HL-60 (cell line): ENCODE measurements at regions not wholly inside any gene's neighbourhood (a gene's known extent, or its start where the extent isn't known, plus 50 kb on each side); places are given as distances from the start of the nearest gene placed in this dataset.

ENCODE experiments used
- POLR2AphosphoS5 ChIP-seq: IDR thresholded peaks from 2 replicates; pipeline ENCODE4 v1.6.1; 2012; ENCODE audit warnings: low read depth
- TF ChIP-seq, protein P1 (sequence below): IDR thresholded peaks from one replicate; pipeline ENCODE4 v1.5.1; 2011; ENCODE audit warnings: low read length, control low read depth, inconsistent platforms; ENCODE audit not compliant: insufficient read depth
- TF ChIP-seq, protein P2 (sequence below): IDR thresholded peaks from 2 replicates; pipeline ENCODE4 v1.6.1; 2012; ENCODE audit warnings: low read depth; ENCODE audit not compliant: insufficient replicate concordance

DNA sequence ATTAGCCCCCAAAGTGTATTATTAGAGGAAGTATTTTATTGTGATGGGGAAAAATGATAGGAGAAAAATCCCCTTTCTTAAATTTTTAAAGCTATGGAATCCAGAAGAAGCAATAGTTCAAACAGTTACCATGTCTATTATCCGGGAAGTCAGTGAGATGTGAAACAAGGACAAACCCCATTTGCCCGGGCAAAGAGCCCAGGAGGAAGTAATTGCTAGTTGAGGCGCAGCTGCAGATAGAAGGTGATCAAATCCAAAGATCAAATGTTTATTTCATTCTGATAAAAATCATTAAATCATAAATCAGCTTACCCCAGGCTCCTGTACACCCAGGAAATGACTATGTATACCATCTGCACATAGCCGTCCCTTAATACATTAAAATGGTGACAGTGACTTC is 204.0 kb upstream of the CRBN start:
- TF ChIP-seq, protein P1, sequence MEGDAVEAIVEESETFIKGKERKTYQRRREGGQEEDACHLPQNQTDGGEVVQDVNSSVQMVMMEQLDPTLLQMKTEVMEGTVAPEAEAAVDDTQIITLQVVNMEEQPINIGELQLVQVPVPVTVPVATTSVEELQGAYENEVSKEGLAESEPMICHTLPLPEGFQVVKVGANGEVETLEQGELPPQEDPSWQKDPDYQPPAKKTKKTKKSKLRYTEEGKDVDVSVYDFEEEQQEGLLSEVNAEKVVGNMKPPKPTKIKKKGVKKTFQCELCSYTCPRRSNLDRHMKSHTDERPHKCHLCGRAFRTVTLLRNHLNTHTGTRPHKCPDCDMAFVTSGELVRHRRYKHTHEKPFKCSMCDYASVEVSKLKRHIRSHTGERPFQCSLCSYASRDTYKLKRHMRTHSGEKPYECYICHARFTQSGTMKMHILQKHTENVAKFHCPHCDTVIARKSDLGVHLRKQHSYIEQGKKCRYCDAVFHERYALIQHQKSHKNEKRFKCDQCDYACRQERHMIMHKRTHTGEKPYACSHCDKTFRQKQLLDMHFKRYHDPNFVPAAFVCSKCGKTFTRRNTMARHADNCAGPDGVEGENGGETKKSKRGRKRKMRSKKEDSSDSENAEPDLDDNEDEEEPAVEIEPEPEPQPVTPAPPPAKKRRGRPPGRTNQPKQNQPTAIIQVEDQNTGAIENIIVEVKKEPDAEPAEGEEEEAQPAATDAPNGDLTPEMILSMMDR: no peak
- no peak for TF ChIP-seq POLR2AphosphoS5
- TF ChIP-seq, protein P2, sequence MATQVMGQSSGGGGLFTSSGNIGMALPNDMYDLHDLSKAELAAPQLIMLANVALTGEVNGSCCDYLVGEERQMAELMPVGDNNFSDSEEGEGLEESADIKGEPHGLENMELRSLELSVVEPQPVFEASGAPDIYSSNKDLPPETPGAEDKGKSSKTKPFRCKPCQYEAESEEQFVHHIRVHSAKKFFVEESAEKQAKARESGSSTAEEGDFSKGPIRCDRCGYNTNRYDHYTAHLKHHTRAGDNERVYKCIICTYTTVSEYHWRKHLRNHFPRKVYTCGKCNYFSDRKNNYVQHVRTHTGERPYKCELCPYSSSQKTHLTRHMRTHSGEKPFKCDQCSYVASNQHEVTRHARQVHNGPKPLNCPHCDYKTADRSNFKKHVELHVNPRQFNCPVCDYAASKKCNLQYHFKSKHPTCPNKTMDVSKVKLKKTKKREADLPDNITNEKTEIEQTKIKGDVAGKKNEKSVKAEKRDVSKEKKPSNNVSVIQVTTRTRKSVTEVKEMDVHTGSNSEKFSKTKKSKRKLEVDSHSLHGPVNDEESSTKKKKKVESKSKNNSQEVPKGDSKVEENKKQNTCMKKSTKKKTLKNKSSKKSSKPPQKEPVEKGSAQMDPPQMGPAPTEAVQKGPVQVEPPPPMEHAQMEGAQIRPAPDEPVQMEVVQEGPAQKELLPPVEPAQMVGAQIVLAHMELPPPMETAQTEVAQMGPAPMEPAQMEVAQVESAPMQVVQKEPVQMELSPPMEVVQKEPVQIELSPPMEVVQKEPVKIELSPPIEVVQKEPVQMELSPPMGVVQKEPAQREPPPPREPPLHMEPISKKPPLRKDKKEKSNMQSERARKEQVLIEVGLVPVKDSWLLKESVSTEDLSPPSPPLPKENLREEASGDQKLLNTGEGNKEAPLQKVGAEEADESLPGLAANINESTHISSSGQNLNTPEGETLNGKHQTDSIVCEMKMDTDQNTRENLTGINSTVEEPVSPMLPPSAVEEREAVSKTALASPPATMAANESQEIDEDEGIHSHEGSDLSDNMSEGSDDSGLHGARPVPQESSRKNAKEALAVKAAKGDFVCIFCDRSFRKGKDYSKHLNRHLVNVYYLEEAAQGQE: no peak
